ENCODE measurements at regions not wholly inside any gene's neighbourhood (a gene's known extent, or its start where the extent isn't known, plus 50 kb on each side); places are given as distances from the start of the nearest gene placed in this dataset.

DNA sequence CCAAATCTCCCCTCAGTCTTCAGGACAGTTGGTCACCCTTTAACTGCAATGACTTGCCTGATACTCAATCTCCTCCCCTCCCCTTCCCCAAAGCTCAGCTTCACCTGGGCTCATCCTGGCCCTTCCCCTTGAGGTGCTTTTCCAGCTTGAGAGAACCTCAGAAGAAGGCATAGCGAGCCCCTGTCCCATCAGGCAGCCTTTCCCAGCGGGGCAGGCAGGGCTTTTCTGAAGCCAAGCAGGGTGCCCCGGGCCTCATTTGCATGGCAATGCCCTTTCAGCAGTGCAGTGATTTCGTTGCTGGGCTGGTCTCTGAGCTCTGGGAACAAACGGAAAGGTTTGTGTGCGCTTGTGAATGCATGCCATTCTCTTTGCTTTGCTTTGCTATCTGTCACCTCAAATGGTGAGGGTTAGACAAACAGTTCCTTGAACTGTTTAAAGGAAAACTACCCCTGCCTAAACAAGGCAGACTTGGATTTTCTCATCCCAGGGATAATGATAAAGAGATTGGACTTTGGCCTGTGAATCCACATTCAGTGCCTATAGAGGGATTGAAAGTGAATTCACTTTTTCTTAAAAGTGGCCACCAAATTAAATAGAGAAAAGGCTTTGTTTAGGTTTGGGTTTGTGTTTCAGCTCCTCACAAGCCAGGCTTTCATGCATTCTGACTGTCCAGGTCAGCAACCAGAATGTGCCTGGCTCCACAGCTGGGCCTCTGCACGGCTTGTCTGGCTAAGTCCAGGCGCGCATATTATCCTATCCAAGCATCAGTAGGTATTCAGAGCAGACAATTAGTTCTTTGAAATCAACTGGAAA is 165.3 kb downstream of the ZNF608 start (continued):
- TF ChIP-seq RBAK (CRISPR knock-in tag; IDR thresholded peaks at IDR 0.05): no peak
- TF ChIP-seq, protein P1, sequence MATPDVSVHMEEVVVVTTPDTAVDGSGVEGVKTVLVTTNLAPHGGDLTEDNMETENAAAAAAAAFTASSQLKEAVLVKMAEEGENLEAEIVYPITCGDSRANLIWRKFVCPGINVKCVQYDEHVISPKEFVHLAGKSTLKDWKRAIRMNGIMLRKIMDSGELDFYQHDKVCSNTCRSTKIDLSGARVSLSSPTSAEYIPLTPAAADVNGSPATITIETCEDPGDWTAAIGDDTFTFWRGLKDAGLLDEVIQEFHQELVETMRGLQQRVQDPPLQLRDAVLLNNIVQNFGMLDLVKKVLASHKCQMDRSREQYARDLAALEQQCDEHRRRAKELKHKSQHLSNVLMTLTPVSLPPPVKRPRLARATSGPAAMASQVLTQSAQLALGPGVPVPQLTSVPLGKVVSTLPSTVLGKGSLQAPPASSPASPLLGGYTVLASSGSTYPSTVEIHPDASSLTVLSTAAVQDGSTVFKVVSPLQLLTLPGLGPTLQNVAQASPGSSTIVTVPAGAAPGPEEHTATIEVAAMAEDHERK (CRISPR knock-in tag; IDR thresholded peaks at IDR 0.05; ENCODE audit: low read depth): no peak
- peak; percentile 93 for TF ChIP-seq HNRNPL (IDR thresholded peaks at IDR 0.05; ENCODE audit: low read depth, low read length)
- no peak for TF ChIP-seq RNF219 (CRISPR knock-in tag; IDR thresholded peaks at IDR 0.05)
- TF ChIP-seq ZNF788 (CRISPR knock-in tag; IDR thresholded peaks at IDR 0.05; ENCODE audit: borderline replicate concordance): no peak; the same call in 1 of the 2 replicates
- TF ChIP-seq SKI (IDR thresholded peaks at IDR 0.05; ENCODE audit: partially characterized antibody): peak; percentile 57
- TF ChIP-seq ZNF430 (CRISPR knock-in tag; IDR thresholded peaks at IDR 0.05): no peak
- TF ChIP-seq SOX6 (IDR thresholded peaks at IDR 0.05): no peak
- peak; percentile 97 for TF ChIP-seq SOX6 (CRISPR knock-in tag; IDR thresholded peaks at IDR 0.05)
- TF ChIP-seq ZNF556 (CRISPR knock-in tag; IDR thresholded peaks at IDR 0.05; ENCODE audit: borderline replicate concordance): no peak
- no peak for TF ChIP-seq TOPORS (CRISPR knock-in tag; IDR thresholded peaks at IDR 0.05)
- 0 out of 2 replicates have a peak, but pooled peaks have one; percentile 21 for TF ChIP-seq DMAP1 (CRISPR knock-in tag; IDR thresholded peaks at IDR 0.05)
- TF ChIP-seq MAFG (CRISPR knock-in tag; IDR thresholded peaks at IDR 0.05): no peak
- TF ChIP-seq ZNF44 (CRISPR knock-in tag; IDR thresholded peaks at IDR 0.05): no peak
- no peak for TF ChIP-seq MED8 (CRISPR knock-in tag; IDR thresholded peaks at IDR 0.05; ENCODE audit: insufficient replicate concordance)
- peak; percentile 86 for TF ChIP-seq NR2F6 (IDR thresholded peaks at IDR 0.05)
- peak; percentile 89 for TF ChIP-seq NR2F6 (CRISPR knock-in tag; IDR thresholded peaks at IDR 0.05)
- no peak; the same call in 1 of the 2 replicates for TF ChIP-seq ZNF3 (CRISPR knock-in tag; IDR thresholded peaks at IDR 0.05)
- TF ChIP-seq MEIS1 (CRISPR knock-in tag; IDR thresholded peaks at IDR 0.05; ENCODE audit: borderline replicate concordance): no peak; the same call in 1 of the 2 replicates
- no peak for TF ChIP-seq MBNL3 (CRISPR knock-in tag; conservative IDR thresholded peaks at IDR 0.05)
- TF ChIP-seq IRF2 (CRISPR knock-in tag; IDR thresholded peaks at IDR 0.05): peak; percentile 45; the same call in 1 of the 2 replicates
- no peak for TF ChIP-seq JUND (CRISPR knock-in tag; IDR thresholded peaks at IDR 0.05)
- TF ChIP-seq, protein P2, sequence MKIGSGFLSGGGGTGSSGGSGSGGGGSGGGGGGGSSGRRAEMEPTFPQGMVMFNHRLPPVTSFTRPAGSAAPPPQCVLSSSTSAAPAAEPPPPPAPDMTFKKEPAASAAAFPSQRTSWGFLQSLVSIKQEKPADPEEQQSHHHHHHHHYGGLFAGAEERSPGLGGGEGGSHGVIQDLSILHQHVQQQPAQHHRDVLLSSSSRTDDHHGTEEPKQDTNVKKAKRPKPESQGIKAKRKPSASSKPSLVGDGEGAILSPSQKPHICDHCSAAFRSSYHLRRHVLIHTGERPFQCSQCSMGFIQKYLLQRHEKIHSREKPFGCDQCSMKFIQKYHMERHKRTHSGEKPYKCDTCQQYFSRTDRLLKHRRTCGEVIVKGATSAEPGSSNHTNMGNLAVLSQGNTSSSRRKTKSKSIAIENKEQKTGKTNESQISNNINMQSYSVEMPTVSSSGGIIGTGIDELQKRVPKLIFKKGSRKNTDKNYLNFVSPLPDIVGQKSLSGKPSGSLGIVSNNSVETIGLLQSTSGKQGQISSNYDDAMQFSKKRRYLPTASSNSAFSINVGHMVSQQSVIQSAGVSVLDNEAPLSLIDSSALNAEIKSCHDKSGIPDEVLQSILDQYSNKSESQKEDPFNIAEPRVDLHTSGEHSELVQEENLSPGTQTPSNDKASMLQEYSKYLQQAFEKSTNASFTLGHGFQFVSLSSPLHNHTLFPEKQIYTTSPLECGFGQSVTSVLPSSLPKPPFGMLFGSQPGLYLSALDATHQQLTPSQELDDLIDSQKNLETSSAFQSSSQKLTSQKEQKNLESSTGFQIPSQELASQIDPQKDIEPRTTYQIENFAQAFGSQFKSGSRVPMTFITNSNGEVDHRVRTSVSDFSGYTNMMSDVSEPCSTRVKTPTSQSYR (CRISPR knock-in tag; IDR thresholded peaks at IDR 0.05; ENCODE audit: borderline replicate concordance): 0 out of 2 replicates have a peak, but pooled peaks have one; percentile 29
- TF ChIP-seq FOXA3 (CRISPR knock-in tag; IDR thresholded peaks at IDR 0.05): peak; percentile 86
- TF ChIP-seq EZH2 (conservative IDR thresholded peaks at IDR 0.05; ENCODE audit: low read depth, low read length): no peak
- TF ChIP-seq ATRX (CRISPR knock-in tag; IDR thresholded peaks at IDR 0.05; ENCODE audit: borderline replicate concordance): no peak
